Fibroblast of lung (primary cell): ENCODE measurements at regions not wholly inside any gene's neighbourhood (a gene's known extent, or its start where the extent isn't known, plus 50 kb on each side); places are given as distances from the start of the nearest gene placed in this dataset.

Experiments
- DNase-seq, 2 donors: peaks; one replicate each; pipeline versions ENCODE4 v3.0.0 to v3.0.0-alpha.2; 2010; ENCODE audit warnings: low read depth in 2 of 2
- H2AFZ ChIP-seq: 2 replicates; pipeline ENCODE4 v1.5.1; 2012; ENCODE audit warnings: low read length, control low read depth, inconsistent platforms
- H3K27ac ChIP-seq: 2 replicates; pipeline ENCODE4 v1.5.1; 2011; ENCODE audit warnings: low read length, control low read depth; ENCODE audit not compliant: insufficient read depth
- H3K27me3 ChIP-seq: 2 replicates; pipeline ENCODE4 v1.5.1; 2011; ENCODE audit warnings: mild to moderate bottlenecking, low read length; ENCODE audit not compliant: control insufficient read depth, insufficient read depth
- H3K36me3 ChIP-seq: 2 replicates; pipeline ENCODE4 v1.5.1; 2011; ENCODE audit warnings: low read length; ENCODE audit not compliant: control insufficient read depth, insufficient read depth
- H3K4me1 ChIP-seq: 2 replicates; pipeline ENCODE4 v1.5.1; 2011; ENCODE audit warnings: low read length; ENCODE audit not compliant: control insufficient read depth, insufficient read depth; ENCODE audit errors: extremely low read depth
- H3K4me2 ChIP-seq: 2 replicates; pipeline ENCODE4 v1.5.1; 2011; ENCODE audit warnings: low read length, control low read depth; ENCODE audit not compliant: insufficient read depth; ENCODE audit errors: extremely low read depth
- H3K4me3 ChIP-seq, 4 experiments: fragments of 200-600 bp in 1 of 4; sonication (generic) in 1 of 4; replicated peaks in 1 of 4; 2 replicates each; pipeline ENCODE4 v1.5.1; 2011 to 2016; ENCODE audit warnings: low read length in 4 of 4, low read depth in 3 of 4, mild to moderate bottlenecking in 3 of 4, control low read depth in 2 of 4, inconsistent platforms in 1 of 4, mixed read lengths in 1 of 4; ENCODE audit not compliant: insufficient read depth in 1 of 4; ENCODE audit errors: control extremely low read depth in 1 of 4
- H3K79me2 ChIP-seq: 2 replicates; pipeline ENCODE4 v1.5.1; 2012; ENCODE audit warnings: mild to moderate bottlenecking, low read length, inconsistent platforms; ENCODE audit not compliant: control insufficient read depth, insufficient read depth
- H3K9ac ChIP-seq: 2 replicates; pipeline ENCODE4 v1.5.1; 2011; ENCODE audit warnings: mild to moderate bottlenecking, low read length, control low read depth; ENCODE audit not compliant: insufficient read depth
- H3K9me3 ChIP-seq: 2 replicates; pipeline ENCODE4 v1.5.1; 2012; ENCODE audit warnings: low read depth, low read length; ENCODE audit not compliant: control insufficient read depth, insufficient read depth
- H4K20me1 ChIP-seq: 2 replicates; pipeline ENCODE4 v1.5.1; 2011; ENCODE audit warnings: low read length; ENCODE audit not compliant: control insufficient read depth, insufficient read depth; ENCODE audit errors: extremely low read depth
- CTCF ChIP-seq, 2 donors: IDR thresholded peaks in 1 of 2; conservative IDR thresholded peaks in 1 of 2; 1 replicate in 1 of 2; 2 replicates in 1 of 2; pipeline ENCODE4 v1.5.1; 2011 to 2012; ENCODE audit warnings: low read length in 2 of 2, control low read depth in 1 of 2, inconsistent platforms in 1 of 2, low read depth in 1 of 2, mild to moderate bottlenecking in 1 of 2
- EZH2 ChIP-seq: IDR thresholded peaks from 2 replicates; pipeline ENCODE4 v1.5.1; 2012; ENCODE audit warnings: low read length, control low read depth, mild to moderate bottlenecking; ENCODE audit errors: missing control alignments

DNA sequence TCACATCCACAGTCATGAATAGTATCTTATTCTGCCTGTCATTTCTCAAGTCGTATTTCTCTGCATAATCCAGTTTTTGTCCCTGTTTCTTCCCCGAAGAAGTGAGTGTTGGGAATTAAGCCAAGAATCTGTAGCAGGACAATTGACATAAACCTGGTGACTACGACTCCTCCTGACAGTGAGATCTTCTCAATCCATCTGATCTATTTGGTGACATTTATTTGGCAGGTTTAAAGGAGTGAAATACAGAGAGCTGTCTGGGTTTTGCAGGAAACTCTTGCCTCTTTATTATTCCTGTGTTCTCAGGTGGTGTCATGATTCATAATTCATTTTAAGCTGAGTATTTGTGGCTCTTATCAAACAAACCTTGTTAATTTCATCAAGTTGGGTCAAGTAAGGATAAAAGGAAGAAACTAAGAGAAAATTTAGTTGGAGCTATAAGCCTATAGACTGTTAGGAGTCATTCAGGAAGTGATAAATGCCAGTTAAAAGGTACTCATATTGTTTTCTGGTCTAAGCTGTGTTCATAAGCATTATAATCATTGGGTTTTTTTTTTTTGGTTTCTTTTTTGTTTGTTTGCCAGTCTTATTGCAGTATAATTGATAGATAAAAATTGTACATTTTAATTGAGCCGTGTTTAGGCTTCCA, 95.9 kb upstream of the PCSK1 start:
- no peak overlapping the region for H3K27ac ChIP-seq
- no peaks in the 10 kb centered on the region for H3K4me1 ChIP-seq

GRCh38 chr5:96529559-96529958, 96.5 kb upstream of the PCSK1 start:
- H3K4me3 ChIP-seq = no peak overlapping the region

More for the DNA sequence above, 95.9 kb upstream of the PCSK1 start:
- no peak for DNase-seq
- no peaks in the 10 kb centered on the region for H3K9me3 ChIP-seq
- H2AFZ ChIP-seq = no peak overlapping the region
- TF ChIP-seq CTCF (conservative IDR thresholded peaks at IDR 0.05 in 1 of 2, IDR thresholded peaks at IDR 0.05 in 1 of 2; ENCODE audit: low read depth in 1 of 2, low read length in 2 of 2) (no peak), EZH2 (no peak)
- H3K36me3 ChIP-seq = no peaks in the 10 kb centered on the region
- H3K27me3 ChIP-seq = no peaks in the 10 kb centered on the region
- no peak overlapping the region for H3K4me3 ChIP-seq
- no peak overlapping the region for H3K9ac ChIP-seq
- no peak overlapping the region for H3K4me2 ChIP-seq
- no peaks in the 10 kb centered on the region for H4K20me1 ChIP-seq
- no peaks in the 10 kb centered on the region for H3K79me2 ChIP-seq

DNA sequence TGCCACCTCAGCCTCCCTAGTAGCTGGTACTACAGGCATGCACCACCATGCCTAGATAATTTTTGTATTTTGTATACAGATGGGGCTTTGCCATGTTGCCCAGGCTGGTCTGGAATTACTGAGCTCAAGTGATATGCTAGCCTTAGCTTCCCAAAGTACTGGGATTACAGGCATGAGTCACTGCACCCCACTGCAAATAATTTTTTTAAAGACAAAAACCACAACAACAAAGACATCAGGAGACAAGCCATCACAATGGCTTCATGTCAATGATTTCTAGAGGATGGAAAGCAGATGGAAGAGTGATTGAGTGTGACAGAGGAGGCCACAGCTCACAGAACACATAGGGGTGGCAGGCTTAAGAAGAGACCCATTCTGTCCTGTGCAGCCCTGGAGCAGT, 97.9 kb upstream of the PCSK1 start:
- Histone ChIP-seq H3K4me1 (no peaks in the 10 kb centered on the region), H3K27me3 (no peaks in the 10 kb centered on the region), H3K9ac (no peak overlapping the region), H3K36me3 (no peaks in the 10 kb centered on the region), H3K27ac (no peak overlapping the region), H2AFZ (no peak overlapping the region), H3K9me3 (no peaks in the 10 kb centered on the region), H3K4me3 (no peak overlapping the region), H3K79me2 (no peaks in the 10 kb centered on the region), H3K4me2 (no peak overlapping the region), H4K20me1 (no peaks in the 10 kb centered on the region)
- no peak for DNase-seq
- TF ChIP-seq EZH2 (no peak), CTCF (conservative IDR thresholded peaks at IDR 0.05 in 1 of 2, IDR thresholded peaks at IDR 0.05 in 1 of 2; ENCODE audit: low read depth in 1 of 2, low read length in 2 of 2) (no peak)

More at GRCh38 chr5:96529559-96529958, 96.5 kb upstream of the PCSK1 start:
- no peak for DNase-seq
- Histone ChIP-seq H3K9me3 (no peaks in the 10 kb centered on the region), H3K27ac (no peak overlapping the region), H3K9ac (no peak overlapping the region), H3K4me2 (no peak overlapping the region), H4K20me1 (no peaks in the 10 kb centered on the region), H3K27me3 (no peaks in the 10 kb centered on the region), H3K79me2 (no peaks in the 10 kb centered on the region), H3K36me3 (no peaks in the 10 kb centered on the region), H3K4me1 (no peaks in the 10 kb centered on the region), H2AFZ (no peak overlapping the region)
- TF ChIP-seq EZH2 (no peak), CTCF (conservative IDR thresholded peaks at IDR 0.05 in 1 of 2, IDR thresholded peaks at IDR 0.05 in 1 of 2; ENCODE audit: low read depth in 1 of 2, low read length in 2 of 2) (no peak)
